ENCODE measurements at regions not wholly inside any gene's neighbourhood (a gene's known extent, or its start where the extent isn't known, plus 50 kb on each side); places are given as distances from the start of the nearest gene placed in this dataset.

GRCh38 chr6:85892346-85892745, 249.7 kb upstream of the SYNCRIP start:
- no peak for TF ChIP-seq CTCF (IDR thresholded peaks at IDR 0.05; ENCODE audit: insufficient read depth, low read length)
- no peak for TF ChIP-seq SPI1 (IDR thresholded peaks at IDR 0.05; ENCODE audit: borderline replicate concordance, low read depth)
- no peak for TF ChIP-seq POLR2AphosphoS5 (IDR thresholded peaks at IDR 0.05; ENCODE audit: low read depth)
- TF ChIP-seq GABPA (IDR thresholded peaks at IDR 0.05; ENCODE audit: low read depth) = no peak
